HG02885 (cell line): ENCODE measurements at regions not wholly inside any gene's neighbourhood (a gene's known extent, or its start where the extent isn't known, plus 50 kb on each side); places are given as distances from the start of the nearest gene placed in this dataset.
A peak's percentile ranks its signal among the peaks of the same experiment; 100 is the strongest.

ENCODE experiments used
- ATAC-seq: cut with Tn5 transposase; IDR thresholded peaks from one replicate; pipeline ENCODE4 v1.9.1; 2021; ENCODE audit warnings: mild to moderate bottlenecking; ENCODE audit not compliant: unreplicated experiment, poor library complexity

DNA sequence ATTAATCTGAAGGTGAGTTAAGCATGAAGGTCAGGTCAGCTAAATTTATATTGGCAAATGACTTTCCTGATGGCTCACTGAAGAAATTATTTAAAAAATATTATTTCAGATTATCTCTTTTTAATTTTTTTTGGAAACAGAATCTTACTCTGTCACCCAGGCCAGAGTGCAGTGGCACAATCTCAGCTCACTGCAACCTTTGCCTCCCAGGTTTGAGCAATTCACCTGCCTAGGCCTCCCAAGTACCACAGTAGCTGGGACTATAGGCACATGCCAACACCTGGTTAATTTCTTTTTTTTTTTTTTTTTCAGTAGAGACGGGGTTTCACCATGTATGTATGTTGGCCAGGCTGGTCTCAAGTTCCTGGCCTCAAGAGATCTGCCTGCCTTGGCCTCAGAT, 976.7 kb downstream of the TTLL7 start:
- ATAC-seq: no peak

DNA sequence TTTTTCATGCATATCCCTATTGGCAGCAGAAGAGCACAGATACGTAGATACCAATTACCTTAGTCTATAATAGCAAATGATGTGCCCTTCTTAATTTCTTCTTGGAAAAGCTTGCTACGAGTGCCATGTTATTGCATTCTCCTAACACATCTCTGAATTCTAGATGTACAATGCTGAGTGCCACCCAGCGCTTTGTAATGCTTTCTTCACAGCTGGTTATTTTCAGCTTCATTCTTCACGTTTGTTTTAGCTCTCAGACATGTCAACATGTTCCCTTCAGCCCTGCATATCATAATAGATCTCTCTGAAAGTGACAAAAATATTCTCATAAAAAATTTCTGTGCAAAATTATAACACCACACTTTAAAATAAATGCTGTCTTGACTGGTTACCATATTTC, 981.2 kb downstream of the TTLL7 start:
- no peak for ATAC-seq

DNA sequence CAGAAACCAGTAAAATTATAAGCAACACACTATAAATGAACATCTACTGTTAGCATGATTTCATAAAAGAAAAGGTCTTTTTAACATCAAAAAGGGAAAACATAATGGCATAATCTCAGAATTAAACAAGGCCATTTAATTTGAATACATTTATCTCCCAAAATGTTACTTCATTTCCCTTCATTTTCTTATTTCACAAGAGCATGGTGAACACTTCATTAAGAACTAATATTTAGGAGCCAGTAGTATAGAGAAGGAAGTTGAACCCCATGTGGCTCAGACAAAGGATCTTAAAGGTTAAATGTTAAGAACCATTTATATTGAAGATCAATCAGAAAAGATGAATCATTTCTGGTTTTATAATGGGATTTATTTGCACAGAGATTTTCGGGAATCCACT, 981.7 kb downstream of the TTLL7 start:
- no peak for ATAC-seq

DNA sequence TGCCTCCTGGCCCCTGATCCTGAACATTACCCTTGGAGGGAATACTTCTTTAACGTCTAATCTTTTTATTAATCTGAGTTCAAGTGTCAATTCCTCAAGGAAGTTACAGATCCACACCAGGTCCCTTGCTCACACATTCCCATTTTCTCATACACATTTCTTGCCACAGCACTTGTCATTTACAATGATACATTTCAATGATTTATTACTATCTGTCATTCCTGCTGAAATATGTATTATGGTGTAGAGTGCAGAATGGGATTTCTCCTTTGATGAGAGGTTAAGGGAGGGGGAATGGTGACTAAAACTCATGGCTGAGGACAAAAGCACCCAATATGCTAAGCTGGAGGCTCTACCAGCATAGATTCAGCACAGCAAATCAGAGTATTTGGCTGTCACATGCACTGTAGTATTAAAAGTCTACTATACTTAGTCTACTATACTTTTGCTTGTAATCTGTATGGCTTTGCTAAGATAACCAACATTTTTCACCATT, 982.5 kb downstream of the TTLL7 start:
- no peak for ATAC-seq

DNA sequence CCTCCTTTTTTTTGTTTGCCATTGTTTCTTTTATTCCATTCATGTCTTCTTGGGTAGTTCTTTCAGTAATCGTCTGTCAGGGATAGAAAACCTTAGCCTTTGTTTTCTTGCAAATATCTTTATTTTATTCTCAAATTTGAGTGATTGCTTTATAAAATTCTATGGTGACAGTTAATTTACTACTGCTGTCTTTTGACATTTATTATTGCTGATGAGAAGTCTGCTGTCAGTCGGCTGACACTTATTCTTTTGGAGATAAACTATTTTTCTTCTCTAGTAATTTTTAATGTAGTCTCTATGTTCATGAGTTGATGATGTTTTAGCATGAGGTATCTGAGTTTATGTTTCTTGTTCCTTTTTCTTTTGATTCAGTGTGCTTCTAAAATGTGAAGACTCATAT, 983.8 kb downstream of the TTLL7 start:
- no peak for ATAC-seq

DNA sequence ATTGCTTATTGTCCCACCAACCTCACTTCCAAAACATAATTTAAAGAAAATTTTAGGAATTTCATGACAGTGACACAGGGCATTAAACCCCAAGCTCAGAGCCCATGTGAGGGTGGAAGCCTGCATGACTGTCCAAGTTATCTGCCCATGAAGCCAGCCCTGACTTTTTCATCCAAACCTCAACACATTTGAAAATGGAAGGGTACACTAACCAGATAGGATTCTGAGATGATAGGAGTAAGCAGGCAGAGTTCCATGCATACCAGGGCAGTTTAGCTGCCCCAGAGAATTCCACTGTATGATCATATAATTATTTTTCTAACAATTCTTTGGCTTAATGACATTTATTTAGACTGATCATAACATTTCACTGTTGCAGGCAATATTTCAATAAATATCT, 986.0 kb downstream of the TTLL7 start:
- no peak for ATAC-seq

DNA sequence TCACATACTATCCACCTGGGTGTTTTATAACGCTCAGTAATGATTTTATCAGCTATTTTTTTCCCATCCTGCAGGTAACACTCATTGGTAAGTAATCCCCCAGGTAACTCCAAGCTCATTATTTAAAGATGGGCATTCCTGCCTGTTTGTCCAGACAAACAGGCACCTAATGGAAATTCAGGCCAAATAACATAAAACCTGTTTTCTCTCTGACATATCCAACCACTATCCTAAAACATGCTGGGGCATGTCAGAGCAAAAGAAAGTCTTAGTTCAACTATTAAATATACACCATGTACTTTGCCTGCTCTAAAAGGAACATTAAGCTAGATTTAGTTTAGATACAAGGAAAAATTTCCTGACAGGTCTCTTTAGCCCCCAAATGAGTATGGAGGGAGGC, 987.7 kb downstream of the TTLL7 start:
- no peak for ATAC-seq

DNA sequence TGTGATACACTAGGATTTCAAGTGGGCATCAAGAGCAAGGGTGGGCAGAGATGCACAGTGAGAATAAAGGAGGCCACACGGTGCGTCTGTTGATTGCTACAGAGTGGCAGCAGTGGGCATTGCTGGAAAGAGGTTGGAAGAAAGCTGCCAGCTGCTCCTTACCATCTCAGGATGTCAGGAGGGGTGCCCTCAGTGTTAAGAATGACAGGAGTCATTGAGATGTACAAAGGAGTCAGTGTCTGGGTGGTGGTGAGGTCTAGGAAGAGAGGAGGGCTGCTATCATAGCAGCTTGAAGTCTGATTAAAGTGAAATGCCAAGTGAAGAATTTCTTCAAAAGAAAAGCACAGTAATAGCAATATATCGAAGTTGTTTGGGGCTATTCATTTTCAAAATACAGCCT, 992.7 kb downstream of the TTLL7 start:
- no peak for ATAC-seq

DNA sequence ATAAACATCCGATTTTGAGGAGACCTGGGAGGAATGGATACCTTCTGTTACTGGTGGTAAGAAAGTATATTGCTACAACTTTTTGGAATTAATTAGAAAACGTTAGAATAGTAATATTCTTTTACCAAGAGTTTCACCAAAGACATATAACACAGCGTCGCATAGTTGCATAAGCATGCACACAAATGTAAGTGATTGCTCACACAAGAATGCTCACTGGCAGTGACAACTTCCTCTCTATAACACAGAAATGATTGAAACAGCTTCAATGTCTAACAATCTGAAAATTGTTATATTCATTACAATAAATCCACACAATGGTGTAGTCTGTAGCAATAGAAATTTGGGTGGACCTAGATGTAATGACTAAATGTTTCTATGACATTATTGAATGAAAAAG, 998.6 kb downstream of the TTLL7 start:
- ATAC-seq: no peak

DNA sequence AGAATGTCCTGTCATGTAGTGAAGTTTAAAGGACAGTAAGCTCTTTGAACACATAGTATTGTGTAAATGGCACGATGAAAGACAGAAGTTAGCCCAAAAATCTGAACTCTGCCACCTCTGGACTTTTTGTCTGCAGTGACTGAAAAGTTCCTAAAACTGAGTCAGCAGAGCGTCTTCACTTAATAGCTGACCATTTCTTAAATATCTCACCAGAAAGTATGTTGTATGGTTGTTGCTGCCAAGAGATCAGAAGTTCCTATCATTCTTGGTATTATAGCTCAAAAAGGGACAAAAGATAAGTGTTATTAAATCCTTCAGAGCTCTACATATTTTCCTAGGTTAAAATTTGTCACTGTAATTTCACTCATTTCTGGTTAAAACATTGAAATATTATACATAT, 1003.0 kb downstream of the TTLL7 start:
- ATAC-seq: no peak

DNA sequence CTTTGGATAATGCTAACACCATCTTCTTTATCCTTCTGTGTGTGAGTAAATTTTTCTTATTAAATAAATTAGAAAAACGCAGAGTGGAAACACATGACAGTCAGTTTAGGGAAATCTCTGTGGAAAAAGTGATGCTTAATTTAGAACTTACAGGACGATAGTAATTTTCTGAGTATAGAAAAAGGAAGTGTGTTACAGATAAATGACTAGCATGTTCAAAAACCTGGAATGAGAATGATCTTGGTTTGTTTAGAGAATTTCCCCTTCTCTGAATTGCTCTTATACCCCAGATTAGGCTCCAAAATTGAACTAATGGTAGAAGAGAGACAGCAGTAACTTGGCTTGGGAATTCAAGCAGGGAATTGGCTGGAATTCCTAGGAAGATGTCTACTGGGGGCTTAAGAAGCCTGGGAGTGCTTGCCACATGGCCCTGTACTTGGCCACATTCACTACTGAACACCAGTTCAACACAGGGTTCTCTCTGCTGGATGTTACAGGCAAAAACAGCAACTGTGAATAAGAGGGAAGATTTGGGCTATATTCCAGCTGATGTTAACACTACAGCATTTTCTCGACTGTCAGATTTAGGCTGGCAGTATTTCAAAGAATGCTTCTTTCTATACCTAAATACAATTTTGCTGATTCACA, 1004.2 kb downstream of the TTLL7 start:
- no peak for ATAC-seq

DNA sequence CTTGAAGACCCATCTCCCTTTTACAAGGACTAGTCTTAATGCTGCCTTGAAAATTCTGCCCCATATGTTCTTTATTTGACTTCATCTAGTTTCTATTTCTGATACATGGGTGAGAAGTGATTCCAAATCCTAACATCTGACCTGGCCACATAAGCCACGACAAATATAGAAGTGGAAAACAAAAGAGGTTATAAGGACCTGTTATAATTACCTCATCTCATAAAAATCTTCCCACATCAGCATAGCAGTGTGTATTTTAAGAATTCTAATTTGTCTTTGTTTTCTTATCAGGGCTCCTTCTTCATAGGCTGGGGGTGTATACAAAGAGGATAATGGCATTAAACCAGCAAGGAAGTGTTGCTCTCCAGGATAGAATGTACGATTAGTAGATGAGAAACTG, 1007.4 kb downstream of the TTLL7 start:
- ATAC-seq: no peak

DNA sequence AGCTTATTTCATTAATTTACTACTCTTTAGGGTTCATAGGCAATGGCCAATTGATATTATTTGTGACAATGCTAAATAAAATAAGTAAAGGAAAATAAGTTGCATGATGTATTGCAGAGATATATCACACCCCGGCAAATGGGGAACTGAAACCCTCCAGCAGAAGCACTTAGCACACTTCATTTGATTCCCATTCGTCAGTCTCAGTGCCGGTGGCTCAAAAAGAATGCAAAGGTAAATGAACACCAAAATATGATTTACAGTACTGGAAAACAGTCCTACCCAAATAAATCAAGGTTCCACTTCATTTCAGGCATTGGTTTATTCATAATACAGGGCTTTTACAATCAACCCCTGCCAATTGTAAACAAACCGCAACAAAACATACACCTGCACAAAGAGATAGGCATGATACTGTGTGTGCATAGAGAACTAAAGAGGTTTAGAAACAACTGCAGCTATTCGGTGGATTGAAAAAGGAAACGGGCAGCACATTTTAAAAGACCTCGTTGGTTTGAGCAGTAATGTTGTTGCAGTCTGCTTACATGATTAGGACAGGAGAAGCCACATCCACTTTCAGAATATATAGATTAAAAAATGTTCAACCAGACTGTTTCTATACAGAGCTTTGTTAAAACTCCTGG, 1019.2 kb downstream of the TTLL7 start:
- ATAC-seq: peak; percentile 99

DNA sequence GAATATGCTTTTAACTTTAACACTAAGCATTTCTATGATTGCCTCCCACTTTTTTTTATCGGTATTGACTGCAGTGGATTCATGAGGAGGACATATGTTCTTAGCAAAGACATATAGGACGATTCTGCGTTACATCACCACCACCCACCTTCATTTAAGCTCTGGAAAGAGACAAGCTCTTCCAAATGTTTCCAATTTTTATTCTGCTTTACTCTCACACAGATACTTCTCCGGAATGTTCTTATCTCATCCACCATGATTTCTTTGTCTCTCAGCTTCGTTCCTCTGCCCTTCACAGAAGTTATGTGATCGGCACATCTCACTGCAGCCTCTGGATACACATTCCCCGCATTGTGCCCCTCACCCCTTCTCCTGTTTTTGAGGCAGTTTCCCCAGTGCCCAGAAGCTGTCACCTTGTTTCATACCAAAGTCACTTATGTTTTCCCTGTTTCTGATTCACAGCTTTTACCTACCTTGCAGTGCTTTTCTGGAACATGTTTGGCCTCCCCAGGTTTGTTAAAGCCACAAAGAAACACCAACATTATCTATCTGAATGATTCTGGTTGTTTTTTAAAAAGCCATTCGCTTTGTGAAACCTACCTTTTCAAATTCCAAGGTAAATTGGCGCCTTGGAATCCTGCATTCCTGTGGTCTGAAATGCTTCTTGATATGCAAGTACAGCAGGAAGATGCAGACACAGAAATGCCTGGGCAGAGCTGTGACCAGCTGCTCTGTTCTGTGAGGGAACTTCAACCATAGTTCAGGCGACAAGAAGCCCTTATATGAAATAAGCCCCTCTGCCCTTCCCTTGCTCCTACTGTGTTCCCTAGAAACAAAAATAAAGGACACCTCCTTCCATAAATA, 1020.2 kb downstream of the TTLL7 start:
- ATAC-seq: no peak

DNA sequence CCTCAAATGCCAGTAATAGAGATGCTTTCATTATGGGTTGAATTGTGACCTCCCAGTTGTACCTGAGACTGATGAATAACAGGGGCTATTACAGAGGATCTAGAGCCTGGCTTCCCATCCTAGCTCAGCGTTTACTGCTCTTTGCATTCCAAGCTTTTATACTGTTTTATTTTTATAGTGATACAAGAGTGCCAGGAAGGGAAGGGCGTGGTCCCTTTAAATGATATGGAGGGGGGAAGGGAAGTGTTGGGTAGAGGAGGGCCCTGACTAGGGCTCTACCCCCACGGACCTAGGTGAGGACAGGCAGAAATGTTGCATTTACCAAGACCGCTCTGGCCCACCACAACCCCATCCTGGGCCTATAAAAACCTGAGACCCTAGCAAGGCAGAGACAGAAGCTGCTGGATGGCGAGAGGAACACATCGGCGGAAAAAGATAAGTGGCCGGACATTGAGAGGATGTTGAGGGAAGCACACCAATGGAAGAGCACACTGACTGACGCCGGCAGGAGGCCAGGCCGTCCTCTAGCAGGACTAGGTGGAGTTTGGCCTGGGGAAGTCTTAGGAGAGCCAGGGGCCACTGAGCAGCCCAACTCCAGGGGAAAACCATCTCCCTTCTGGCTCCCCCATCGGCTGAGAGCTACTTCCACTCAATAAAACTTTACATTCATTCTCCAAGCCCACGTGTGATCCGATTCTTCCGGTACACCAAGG, 1025.9 kb downstream of the TTLL7 start:
- ATAC-seq: no peak

DNA sequence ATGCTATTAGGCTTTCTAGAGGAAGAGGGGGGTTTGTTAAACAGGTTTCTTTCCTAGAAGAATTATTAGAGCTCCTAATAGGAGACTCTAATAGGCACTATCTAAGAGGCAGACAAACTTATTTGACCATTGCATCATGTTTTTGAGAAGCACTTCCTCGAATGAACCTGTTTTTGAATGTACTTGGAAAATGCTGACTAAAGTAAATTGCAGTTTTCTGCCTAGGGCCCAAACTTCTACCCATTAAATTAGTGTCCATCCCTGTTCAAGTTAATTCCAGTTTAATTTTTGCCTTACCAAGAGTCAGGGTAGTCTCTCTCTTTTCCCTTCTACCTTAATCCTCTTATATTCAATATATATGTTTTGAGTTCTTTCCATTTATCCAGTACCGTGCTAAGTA, 1029.6 kb downstream of the TTLL7 start:
- ATAC-seq: no peak

DNA sequence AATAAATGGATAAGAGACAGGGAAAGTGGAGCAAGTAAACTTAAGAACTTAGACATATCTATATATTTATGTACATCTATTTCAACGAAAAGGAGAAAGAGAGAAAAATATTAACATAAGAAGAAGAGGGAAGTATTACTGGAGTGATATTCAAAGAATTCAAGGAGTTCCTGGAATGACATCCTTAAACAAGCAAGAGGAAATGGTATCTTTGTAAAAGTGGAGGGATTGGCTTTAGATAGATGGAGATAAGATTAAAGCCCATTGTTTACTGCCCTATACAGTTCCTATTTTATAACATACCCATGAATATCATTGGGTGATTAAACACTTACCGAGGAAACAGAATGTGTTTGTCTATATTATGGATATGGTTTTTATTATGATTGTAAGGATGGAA, 1036.3 kb downstream of the TTLL7 start:
- no peak for ATAC-seq

DNA sequence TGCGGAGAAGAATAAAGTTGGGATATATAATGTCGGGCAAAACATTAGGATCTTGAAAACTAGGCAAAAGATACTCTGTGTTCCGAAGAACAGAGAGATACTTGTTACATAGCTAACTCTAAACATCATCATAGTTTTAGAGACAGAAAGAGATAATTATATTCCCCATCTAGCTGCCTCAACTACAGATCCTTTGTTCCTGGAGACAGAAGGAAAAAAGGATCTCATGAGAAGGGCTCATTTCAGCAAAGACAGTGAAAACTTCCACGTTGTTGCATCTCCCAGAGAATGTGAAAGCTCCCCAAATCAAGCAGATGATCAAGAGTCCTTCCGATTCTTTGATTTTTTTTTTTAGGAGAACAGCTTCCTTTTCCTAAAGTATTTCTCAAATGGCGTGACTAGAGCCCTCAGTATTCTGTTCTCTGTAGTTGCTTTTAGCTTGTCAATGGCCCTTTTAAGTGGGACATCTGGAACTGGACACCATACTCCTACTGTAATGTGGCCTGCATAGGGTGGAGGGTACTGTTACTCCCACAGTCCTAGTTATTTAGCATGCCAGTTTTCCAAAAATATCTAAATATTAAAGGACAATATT, 1048.2 kb downstream of the TTLL7 start:
- no peak for ATAC-seq

DNA sequence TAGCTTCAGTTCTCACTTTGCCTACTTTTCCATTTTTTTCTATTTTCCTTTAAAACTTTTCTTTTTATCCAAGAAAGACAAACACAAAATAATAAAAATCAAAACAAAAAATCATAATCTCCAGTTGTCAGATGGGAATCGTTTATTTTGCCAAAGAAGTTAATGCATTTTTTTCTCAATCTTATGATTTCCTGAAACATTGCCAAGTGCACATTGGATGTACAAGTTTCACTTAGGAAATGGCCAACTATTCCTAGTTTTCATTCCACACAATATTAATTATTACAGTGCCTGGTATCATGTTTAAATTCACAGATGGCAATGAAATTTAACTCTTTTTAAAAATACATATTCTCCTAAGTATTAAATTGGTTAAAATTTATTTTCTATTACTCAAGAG, 1050.5 kb downstream of the TTLL7 start:
- ATAC-seq: no peak

DNA sequence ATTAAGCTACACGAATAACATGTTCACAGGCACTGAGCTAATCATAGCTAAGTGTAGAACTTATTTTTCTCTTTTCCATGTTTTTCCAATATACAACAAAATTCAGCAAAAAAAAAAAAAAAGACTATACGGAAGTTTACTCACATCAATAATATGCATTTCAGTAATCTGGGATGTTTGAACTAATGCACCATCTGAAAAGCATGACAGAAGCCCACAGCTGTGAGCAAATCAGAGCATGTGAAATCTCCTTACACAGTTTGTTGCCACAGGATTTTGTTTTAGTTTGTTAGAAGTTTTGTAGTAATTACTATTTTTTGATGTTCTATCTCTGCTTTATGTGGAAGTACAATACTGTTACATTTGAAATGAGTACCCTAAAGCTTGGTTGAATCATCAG, 1051.7 kb downstream of the TTLL7 start:
- no peak for ATAC-seq
